HG03460 (cell line): ENCODE measurements at regions not wholly inside any gene's neighbourhood (a gene's known extent, or its start where the extent isn't known, plus 50 kb on each side); places are given as distances from the start of the nearest gene placed in this dataset.
"Not testable (repeated sequence)": the region's sequence is repeated elsewhere in the genome, so short reads cannot be mapped to it uniquely, and the experiment has no call there.

Experiments
- ATAC-seq: cut with Tn5 transposase; IDR thresholded peaks from one replicate; pipeline ENCODE4 v1.9.1; 2021; ENCODE audit not compliant: unreplicated experiment

DNA sequence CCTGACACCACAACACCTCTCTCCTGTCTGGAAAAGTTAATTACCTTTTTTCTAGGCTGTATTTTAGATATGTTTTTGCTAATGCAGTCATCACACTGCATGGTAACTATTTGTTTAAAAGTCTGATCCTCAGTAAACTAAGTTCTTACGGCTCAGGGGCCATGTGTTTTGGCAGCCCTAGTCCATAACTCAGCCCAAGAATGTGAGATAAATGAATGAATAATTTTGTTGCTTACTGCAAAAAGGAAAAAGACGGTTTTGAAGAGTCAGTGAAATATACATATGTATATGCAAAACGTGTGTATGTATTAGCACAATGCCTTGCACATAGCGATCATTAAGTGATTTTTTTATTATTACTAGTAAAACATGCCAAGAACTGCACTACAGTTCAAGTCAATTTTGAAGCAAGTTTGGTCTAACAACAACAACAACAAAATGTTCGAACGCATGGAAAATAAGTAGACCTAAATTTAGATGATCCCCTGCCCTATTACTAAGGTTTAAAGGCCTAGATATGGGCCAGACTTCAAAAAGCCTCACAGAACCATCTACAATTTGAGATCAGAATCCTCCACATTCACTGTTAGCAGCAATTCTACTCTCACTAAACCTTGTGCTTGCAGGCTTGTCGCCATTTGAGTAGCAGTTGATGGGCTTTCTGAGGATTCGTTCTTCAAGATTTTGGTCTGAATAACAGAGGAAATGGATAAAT, 140.0 kb downstream of the NDUFA12 start:
- no peak for ATAC-seq

GRCh38 chr12:94862421-94862820, 141.1 kb downstream of the NDUFA12 start:
- no peak for ATAC-seq

DNA sequence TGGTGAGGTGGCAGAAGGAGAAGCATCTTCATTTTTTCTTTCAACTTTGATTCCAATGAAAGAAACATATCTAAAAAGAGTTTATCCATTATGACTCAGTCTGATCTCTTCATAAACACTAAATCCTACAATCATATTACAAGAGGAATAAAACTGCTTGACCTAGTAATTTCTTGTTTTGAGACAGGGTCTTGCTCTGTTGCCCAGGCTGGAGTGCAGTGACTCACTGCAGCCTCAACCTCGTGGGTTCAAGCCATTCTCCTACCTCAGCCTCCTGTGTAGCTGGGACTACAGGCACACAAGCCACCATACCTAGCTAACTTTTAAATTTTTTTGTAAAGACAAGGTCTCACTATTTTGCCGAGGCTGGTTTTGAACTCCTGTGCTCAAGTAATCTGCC, 147.2 kb downstream of the NDUFA12 start:
- ATAC-seq: no peak

DNA sequence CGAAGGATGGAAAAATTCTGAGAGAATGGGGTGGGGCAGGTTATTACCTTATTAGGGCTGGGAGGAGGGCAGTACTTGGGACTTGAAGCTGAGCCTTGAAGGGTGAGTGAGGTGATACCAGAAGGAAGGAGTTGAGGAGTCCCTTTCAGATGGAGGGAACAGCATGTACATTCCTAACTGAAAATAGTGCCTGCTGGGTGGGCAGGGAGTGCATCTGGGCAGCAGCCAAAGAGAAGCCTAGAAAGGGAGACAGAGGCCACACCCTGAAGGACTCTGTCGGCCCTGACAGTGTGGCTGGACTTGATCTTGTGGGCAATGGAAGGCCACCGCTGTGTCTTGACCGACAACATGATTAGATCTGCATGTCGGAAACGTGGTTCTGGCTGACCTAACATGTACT, 147.6 kb downstream of the NDUFA12 start:
- ATAC-seq: no peak

DNA sequence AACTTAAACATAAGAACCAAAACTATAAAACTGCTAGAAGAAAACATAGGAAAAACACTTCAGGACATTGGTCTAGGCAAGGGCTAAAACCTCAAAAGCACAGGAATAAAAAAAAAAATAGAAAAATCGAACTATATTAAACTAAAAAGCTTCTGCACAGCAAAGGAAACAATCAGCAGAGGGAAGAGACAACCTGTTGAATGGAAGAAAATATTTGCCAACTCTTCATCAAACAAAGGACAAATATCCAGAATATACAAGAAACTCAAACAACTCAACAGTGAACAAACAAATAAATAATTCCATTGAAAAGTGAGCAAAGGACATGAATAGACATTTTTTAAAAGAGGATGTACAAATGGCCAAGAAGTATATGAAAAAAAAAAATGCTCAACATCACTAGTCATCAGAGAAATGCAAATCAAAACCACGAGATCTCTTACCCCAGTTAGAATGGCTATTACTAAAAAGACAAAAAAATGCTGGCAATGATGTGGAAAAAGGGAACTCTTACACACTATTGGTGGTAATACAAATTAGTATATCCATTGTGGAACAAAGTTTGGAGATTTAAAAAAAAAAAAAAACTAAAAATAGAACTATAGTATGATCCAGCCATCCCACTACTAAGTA, 152.0 kb downstream of the NDUFA12 start:
- no peak for ATAC-seq

- ATAC-seq: no peak
These were observed 154.0 kb downstream of the NDUFA12 start for GRCh38 chr12:94849411-94849976.

GRCh38 chr12:94848966-94849365, 154.5 kb downstream of the NDUFA12 start:
- ATAC-seq: no peak

- ATAC-seq: no peak
These were observed 158.4 kb downstream of the NDUFA12 start for GRCh38 chr12:94845110-94845509.

DNA sequence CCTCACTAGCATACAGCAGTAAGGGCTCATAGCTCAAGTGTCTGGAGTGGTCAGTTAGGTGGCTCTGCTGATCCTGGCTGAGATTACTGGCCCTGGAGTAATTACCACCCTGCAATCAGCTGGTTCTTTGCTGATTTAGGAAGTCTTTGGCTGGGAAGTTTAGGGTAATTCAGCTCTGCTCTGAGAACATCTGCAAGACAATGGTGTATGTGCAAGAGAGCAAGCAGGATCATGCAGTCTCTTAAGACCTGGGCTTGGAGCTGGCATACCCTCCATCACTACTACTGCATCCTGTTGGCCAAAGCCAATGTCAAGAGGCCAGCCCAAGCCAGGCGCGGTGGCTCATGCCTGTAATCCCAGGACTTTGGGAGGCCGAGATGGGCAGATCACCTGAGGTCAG, 159.0 kb downstream of the NDUFA12 start:
- ATAC-seq: no peak

DNA sequence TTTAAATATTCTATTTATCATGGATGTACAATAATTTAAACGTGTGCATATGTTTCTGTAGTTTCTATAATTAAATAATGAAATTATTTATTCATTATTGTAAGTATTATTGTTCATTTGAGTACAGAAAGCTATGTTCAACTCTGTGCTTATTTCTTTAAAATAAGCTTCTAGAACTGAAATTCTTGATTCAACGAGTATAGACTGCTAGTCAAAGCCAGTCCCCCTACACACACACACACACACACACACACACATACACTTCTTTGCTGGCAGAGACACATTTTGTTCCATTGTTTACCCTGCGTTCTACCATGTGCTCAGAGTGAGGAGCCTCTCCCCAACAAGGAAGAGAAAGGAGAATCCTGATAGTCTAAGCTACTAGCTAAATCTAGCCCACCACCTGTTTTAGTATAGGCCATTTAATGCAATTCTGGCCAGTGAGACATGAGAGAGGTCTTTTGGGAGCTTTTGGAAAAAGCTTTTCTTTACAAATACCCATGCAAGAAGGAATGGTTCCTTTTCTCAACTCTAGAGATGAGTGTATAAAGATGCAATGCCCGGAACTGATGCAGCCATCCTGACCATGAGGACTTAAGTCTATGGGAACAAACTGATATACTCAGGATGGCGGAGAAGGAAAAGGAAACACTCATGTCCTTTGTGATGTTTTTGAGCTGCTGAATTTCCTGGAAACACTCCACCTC, 161.4 kb downstream of the NDUFA12 start:
- ATAC-seq: no peak

DNA sequence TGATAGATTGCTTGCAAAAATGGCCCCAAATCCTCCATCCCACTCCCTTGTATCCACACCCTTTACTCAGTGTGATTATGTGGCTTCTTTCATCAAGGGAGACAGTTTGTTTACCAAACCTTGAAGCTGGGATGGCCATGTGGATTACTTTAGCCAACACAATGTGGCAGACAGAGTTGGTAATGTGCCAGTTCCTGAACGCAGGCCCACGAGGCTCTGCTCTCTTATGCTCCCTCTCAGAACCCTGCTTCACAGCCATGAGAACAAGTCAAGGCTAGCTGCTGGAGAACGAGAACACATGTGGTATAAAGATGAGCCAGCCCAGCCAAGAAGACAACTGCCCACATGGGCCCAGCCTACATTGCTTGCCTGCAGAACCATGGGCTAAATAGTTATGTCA, 162.3 kb downstream of the NDUFA12 start:
- no peak for ATAC-seq

DNA sequence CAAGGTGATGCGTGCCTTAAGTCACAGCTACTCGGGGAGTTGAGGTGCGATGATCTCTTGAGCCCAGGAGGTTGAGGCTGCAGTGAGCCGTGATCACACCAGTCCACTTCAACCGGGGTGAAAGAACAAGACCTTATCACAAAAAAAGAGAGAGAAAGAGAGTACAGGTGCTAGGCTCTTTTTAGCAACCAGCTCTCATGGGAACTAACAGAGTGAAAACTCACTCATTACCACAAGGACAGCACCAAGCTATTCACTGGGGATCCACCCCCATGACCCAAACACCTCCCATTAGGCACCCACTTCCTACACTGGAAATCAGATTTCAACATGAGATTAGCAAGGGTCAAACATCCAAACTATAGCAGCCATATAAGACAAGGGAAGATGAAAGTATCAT, 164.2 kb downstream of the NDUFA12 start:
- ATAC-seq: peak; percentile 84

DNA sequence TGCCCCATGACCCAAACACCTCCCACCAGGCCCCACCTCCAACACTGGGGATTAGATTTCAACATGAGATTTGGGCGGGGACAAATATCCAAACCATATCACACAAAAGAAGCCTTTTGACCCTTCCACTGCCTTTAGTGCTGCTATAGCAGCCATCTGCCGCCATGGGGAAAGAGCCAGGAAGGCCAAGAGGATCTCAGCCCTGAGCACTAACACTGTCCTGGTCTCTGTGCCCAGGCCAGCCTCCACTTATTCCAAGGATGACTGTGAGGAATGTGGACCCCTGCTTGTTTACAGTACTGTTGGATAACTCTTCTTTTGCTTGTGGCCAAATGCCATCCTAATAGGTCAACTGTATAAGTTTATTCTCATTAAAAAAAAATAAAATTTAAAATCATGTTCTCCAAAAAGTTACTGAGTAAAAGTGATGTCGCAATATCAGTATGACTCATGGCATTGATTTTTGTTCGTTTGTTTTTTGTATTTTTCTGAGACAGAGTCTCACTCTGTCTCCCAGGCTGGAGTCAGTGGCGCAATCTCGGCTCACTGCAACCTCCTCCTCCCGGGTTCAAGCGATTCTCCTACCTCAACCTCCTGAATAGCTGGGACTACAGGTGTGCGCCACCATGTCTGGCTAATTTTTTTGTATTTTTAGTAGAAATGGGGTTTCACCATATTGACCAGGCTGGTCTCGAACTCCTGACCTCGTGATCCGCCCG, 166.4 kb downstream of the NDUFA12 start:
- ATAC-seq: not testable (repeated sequence)

DNA sequence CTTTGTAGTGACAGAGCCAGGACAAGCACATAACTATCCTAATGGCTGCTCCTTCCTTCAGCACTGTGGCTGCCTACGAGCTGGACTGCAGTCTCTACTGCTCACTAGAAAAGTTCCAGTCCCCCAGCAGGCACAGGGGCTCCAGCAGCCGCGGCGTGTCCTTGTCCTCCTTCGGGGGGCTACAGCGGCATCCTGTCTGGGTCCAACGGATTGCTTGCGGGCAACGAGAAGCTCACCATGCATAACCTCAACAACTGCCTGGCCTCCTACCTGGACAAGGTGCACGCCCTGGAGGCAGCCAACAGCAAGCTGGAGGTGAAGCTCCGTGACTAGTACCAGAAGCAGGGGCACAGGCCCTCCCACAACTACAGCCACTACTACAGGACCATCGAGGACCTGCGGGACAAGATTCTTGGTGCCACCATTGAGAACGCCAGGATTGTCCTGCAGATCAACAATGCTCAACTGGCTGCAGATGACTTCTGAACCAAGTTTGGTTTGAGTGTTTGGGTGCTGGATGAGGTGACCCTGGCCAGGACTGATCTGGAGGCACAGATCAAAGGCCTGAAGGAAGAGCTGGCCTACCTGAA, 169.4 kb downstream of the NDUFA12 start:
- no peak for ATAC-seq

- no peak for ATAC-seq
These were observed 170.5 kb downstream of the NDUFA12 start for GRCh38 chr12:94832780-94833681.

DNA sequence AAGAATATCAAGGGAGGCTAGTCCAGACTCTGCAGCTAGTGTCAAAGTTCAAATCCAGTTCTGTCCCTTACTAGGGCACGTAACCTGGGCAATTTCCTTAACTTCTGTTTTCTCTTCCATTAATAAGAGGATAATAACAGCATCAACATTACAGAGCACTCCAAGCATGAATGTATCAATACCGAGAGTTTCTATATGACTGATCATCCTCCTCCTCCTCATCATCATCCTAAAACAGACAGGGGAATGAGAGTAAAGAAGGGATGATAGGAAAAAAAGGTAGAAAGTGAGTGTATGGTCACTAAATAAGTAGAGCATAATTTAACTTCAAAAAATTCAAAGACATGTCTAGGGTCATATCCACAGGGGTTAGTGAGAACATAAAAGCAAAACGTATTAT, 171.4 kb downstream of the NDUFA12 start:
- no peak for ATAC-seq

DNA sequence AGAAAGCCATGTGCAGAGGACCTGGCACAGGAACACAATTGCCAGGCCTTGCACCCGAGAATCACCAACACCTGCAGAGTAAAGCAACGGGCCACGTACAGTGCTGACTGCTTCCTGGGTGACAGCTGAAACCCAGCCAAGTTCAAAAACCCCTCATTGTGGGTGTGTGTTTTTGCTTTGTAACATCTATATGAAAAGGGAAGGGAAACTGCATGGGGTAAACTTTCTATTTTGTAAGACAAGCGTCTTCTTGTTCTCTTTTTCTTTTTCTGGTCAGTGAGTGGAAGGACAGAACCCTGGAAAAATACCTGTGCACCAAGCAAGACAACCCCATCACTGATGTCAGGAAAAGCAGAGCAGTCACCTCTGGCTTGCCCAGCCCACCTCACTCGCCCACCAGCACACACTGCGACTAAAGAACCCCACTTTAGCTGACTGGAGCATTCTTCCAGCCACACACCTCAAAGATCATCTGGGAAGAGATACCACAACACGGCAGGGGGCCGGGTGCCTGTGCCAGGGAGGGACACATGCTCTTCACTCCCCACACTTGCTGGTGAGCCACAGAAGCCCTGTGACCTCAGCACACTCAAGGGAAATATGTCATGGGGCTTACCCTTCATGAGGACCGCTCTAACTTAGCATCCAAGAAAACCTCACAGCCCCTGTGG, 172.3 kb downstream of the NDUFA12 start:
- peak; percentile 80 for ATAC-seq

DNA sequence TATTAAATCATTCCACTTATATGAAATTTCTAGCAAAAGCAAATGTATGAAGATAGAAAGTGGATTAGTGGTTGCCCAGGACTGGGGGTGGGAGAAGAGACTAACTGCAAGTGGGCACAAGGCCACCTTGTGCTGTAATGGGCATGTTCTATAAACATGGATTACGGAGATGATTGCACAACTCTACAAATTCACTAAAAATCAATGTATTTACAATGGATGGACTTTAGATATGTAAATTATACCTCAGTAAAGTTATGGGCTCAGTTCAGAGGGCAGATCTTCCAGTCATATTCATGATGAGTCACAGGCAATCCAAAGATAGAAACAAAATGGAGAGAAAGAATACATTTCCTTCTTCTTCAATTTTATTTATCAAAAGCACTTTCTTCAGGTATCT, 173.9 kb downstream of the NDUFA12 start:
- ATAC-seq: no peak

DNA sequence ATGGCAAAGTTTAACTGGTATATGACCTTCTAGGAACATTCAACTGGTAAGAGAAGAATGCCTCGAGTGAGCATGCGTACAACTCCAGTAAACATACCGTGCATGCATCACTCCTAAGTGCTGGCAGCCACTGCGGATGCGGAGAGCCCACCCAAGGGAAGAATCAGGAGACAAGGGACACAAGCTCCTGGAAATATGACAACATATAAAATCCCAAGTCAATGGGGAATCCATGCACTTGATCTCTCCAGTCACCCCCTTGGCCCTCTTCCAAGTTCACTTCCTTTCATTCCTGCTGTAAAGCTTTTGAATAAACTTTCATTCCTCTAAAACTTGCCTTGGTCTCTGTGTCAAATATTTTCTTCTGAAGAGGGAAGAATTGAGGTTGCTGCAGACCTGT, 168.7 kb upstream of the TMCC3 start:
- ATAC-seq: no peak
